Left ventricle myocardium superior (tissue), 1 donor: ENCODE measurements at regions not wholly inside any gene's neighbourhood (a gene's known extent, or its start where the extent isn't known, plus 50 kb on each side); places are given as distances from the start of the nearest gene placed in this dataset.
A peak's percentile ranks its signal among the peaks of the same experiment; 100 is the strongest.
"Not testable (repeated sequence)": the region's sequence is repeated elsewhere in the genome, so short reads cannot be mapped to it uniquely, and the experiment has no call there.

ENCODE experiments used
- ATAC-seq: fragments of 200-7000 bp; cut with Tn5 transposase; one replicate; pipeline ENCODE4 v1.9.1; 2020; ENCODE audit warnings: mild to moderate bottlenecking, moderate library complexity
- DNase-seq: peaks from one replicate; pipeline ENCODE4 v3.0.0-alpha.2; 2020
- intact Hi-C: fragments of 100-400 bp; cut with micrococcal nuclease; formaldehyde crosslinking; loops from one replicate; pipeline ENCODE4 v1.11.0; 2022
- donor health status: DM: no; HTN: yes; CAD: no; lungs with severe emphysema.

DNA sequence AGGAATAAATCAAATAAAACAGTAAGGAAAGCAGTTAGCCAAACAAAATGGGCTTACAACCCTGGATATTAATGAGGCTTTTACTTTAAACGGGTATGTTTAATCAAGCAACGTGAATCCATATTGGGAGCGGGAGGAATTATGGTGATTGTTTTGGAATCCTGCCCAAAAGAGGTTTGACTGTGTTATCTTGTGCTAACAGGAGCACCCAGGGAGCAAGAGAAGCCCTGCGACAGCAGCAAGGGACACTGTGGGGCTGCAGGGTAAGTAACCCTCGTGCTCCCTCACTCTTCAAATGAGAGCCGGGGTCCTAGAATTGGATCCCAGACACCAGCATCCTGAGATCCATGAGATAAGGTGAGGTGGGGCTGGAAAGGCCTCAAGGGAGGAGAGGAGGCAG, 72.6 kb upstream of the PGBD5 start:
- ATAC-seq: no peak
- DNase-seq: no peak
- intact Hi-C loops: no loop called here

DNA sequence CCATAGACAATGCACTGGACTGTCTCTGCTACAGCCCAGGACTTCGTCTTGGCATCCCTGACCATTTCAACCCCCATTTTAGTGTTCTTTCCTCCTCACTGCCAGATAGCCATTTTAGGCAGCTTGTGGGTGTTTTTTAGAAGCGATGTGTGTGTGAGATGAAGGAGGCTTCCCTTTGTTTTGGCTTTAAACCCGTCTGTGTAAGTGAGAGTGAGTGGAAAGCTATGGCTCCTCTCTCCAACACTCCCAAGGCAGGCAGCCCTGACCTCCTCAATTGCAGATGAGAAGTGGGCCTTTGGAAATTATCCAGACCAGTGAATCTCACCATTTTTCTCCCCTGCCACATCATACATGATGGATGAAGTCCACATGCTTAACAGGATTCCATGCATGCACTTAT, 70.3 kb upstream of the PGBD5 start:
- DNase-seq: no peak
- ATAC-seq: no peak

DNA sequence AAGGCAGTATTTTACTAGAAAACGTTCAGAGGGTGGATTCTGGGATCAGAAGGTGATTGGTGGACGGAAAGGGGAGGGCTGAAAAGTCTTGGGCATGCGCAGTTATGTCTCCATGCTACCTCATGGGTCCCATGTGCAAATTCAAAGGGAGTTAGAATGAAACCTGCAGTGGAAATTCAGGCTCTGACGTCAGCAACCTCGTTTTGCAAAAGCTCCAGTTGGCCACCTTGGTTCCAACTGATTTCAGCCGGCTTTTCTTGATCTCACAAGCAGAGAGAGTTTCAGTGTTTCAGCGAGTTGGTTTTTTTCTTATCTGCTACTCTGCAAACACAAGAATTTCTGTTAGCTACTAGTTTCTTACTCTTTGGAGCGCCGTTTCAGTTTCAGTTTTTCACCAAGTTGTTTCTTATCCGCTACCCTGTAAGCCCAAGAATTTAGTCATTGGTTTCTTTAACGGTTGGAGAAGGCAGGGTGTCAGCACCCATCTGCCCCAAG, 69.8 kb upstream of the PGBD5 start:
- intact Hi-C loops: no loop called here
- ATAC-seq (no peak), DNase-seq (no peak)

More for the DNA sequence above, 70.3 kb upstream of the PGBD5 start:
- intact Hi-C loops: no loop called here

DNA sequence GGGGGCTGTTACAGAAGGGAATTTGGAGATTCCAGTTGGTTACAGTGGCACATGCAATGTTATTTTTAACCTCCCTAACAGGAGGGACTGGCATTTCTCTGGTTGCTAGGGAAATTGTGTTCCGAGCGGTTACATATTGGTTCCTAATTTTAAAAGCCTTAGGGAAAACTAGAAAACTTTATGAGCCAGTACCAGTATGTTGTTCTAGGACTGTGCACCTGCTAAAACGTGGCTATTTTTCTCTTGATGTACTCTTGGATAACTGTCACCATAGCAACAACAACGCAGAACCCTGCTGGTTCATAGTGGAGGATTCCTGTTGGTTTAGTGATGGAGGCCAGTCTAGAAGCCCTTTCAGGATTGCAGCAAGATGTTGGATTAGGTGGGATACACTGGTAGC, 68.9 kb upstream of the PGBD5 start:
- DNase-seq (no peak), ATAC-seq (no peak)
- intact Hi-C loops: no loop called here

DNA sequence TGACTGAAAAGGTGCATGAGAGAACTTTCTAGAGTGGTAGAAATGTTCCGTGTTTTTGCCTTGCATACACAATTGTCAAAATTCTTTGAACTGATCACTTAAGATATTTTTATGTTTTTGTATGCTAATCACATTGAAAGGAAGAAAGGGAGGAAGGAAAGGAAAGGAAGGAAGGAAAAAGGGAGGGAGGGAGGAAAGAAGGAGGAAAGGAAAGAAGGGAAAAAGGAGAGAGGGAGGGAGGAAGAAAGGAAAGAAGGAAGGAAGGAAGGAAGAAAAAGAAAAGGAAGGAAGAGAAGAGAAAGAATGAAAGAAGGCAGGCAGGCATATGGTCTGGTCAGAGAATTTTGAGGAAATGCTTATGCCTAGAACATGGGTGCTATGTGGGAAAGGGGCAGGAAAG, 68.4 kb upstream of the PGBD5 start:
- no peak for ATAC-seq
- intact Hi-C loops: no loop called here
- no peak for DNase-seq

DNA sequence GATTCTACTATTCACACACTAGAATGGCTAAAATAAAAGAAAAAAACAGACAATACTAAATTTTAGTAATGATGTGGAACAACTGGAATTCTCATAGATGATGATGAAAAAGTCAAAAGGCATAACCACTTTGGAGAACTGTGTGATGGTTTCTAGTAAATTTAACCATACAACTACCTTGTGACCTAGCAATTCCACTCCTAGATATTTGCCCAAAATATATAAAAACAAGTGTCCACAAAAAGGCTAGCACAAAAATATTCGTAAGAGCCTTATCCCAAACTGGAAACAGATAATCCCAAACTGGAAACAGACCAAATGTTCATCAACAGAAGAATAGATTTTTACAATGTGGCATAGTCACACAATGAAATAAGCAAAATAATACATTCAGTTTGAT, 67.9 kb upstream of the PGBD5 start:
- intact Hi-C loops: no loop called here
- no peak for ATAC-seq
- no peak for DNase-seq

DNA sequence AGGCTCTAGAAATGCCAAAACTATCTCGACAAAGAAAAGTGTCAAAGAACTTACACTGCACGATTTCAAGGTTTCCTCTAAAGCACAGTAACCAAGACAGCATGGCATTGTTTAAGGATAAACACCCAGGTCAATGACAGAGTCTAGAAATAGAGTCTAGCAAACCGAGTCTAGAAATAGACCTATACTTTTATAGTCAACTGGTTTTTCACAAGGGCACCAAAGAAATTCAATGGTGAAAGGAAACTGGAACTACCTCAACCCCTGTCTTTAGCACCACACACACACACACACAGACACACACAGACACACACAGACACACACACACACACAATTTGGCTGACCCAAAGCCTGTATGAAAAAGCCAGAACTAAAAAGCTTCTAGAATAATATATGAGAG, 67.1 kb upstream of the PGBD5 start:
- DNase-seq (no peak), ATAC-seq (peak; percentile 76)
- intact Hi-C loops: no loop called here

DNA sequence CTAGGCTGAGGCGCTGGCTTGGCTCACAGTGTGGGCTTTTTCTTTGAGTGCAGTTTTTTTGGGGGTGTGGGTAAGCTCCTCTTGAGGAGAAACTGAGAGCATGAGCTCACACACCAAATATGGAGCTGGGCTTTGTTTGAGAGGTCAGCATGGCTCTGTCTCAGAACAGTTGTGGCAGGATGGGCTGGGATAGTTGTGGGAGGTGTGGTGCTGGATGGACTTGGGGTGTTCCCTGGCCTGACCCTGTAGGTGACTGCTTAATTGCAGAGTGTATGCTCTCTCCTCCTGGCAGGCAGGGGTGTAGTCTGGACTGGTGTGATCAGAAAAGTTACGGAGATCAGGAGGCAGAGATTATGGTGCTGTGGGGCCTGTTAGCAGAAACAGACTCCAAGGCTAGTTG, 64.3 kb upstream of the PGBD5 start:
- DNase-seq: no peak
- no peak for ATAC-seq
- intact Hi-C loops: no loop called here

DNA sequence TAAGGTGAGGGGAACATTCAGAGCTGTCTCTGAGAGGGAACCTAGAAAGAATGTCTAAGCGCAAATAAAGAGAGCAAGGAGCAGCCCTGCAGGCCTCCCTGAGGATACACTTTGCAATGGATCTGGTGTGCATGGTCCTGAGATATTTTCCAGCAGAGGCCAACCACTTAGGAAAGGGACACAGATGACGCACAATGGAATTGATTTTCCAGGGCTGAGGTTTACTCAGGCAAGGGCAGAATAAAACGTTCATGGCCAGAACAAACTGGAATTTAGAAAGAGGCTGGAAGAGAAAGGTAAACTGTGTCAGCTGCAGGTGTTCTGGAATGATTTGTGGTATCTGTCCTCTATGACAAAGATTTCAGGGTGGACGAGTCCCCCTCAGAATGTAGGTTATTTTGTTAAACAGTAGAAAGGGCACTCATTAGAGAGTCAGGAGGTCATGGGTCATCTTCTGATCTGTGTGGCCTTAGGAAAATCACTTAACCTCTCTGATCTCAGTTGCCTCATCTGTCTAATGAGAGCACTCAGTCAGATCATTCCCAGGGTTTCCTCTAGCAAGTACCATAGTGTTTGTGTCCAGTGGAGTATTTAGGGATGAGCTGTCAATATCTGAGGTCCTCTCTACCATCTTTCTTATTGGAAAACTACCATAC, 61.8 kb upstream of the PGBD5 start:
- DNase-seq (no peak), ATAC-seq (no peak)
- intact Hi-C loops: no loop called here

DNA sequence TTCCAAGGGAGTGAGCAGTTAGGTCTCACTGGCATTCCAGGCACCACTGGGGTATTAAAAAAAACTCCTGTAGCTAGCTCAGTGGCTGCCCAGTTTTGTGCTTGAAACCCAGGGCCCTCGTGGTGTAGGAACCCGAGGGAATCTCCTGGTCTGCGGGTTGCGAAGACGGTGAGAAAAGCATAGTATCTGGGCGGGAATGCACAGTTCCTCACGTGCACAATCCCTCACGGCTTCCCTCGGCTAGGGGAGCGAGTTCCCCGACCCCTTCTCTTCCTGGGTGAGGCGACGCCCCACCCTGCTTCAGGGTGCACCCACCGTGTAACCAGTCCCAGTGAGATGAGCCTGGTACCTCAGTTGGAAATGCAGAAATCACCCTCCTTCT, 50.5 kb upstream of the PGBD5 start:
- ATAC-seq: no peak
- DNase-seq: no peak
- intact Hi-C loops: no loop called here

DNA sequence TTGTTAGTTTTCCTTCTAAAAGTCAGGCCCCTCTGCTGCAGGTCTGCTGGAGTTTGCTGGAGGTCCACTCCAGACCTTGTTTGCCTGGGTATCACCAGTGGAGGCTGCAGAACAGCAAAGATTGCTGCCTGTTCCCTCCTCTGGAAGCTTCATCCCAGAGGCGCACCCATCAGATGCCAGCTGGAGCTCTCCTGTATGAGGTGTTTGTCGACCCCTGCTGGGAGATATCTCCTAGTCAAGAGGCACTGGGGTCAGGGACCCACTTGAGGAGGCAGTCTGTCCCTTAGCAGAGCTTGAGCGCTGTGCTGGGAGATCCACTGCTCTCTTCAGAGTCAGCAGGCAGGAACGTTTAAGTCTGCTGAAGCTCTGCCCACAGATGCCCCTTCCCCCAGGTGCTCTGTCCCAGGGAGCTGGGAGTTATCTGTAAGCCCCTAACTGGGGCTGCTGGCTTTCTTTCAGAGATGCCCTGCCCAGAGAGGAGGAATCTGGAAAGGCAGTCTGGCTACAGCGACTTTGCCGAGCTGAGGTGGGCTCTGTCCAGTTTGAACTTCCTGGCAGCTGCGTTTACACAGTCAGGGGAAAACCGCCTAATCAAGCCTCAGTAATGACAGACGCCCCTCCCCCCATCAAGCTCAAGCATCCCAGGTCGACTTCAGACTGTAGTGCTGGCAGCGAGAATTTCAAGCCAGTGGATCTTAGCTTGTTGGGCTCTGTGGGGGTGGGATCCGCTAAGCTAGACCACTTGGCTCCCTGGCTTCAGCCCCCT, 49.9 kb upstream of the PGBD5 start:
- intact Hi-C loops, ATAC-seq, DNase-seq: not testable (repeated sequence)
